K562 (cell line): ENCODE measurements at regions not wholly inside any gene's neighbourhood (a gene's known extent, or its start where the extent isn't known, plus 50 kb on each side); places are given as distances from the start of the nearest gene placed in this dataset.

Experiments
- ATAC-seq: fragments of 200-7000 bp; cut with Tn5 transposase; 3 replicates; pipeline ENCODE4 v1.9.1; 2020; ENCODE audit warnings: moderate library complexity
- BruUV-seq: library from RNA; stranded (reverse); fragments of 400-500 nt; replicated peaks from 2 replicates; lab custom pipeline; 2021; lab: Mats Ljungman, UMichigan
- CTCF ChIA-PET: fragments of 300-600 bp; formaldehyde crosslinking; extraction: SDS; loops from one replicate; lab custom pipeline; 2021; ENCODE audit warnings: low intra/inter-chr PET ratio; lab: Yijun Ruan, JAX
- POLR2A ChIA-PET: fragments of 300-600, 350-650 bp; sonication (Branson Sonifier 250); formaldehyde crosslinking; extraction: SDS; loops from one replicate; lab custom pipeline; 2021; ENCODE audit warnings: antibody characterized with exemption, inconsistent platforms; lab: Yijun Ruan, JAX
- DNase-seq, 4 experiments: peaks; one replicate each; pipeline versions ENCODE4 v3.0.0 to v3.0.0-alpha.2; 2011 to 2018; ENCODE audit warnings: low spot score in 3 of 4, mixed read lengths in 3 of 4; ENCODE audit errors: extremely low read depth in 1 of 4
- FAIRE-seq: peaks from 2 replicates; lab custom pipeline; 2011; peaks lifted over from hg19 to GRCh38; lab: Jason Lieb, UNC
- H2AFZ ChIP-seq: 2 replicates; pipeline ENCODE4 v1.6.0; 2011; ENCODE audit warnings: low read depth, low read length, control low read depth, inconsistent platforms
- H3K27ac ChIP-seq: fragments of 200-600 bp; 3 replicates; pipeline ENCODE4 v1.8.0; 2011; ENCODE audit warnings: low read depth, mild to moderate bottlenecking, control low read depth, inconsistent platforms, low read length, moderate library complexity, mixed read lengths; ENCODE audit errors: extremely low read depth
- H3K27me3 ChIP-seq, 2 experiments: fragments of 300-600 bp in 1 of 2; 2 replicates in 1 of 2; 3 replicates in 1 of 2; pipeline versions ENCODE4 v1.6.0 to v1.8.0; 2011; ENCODE audit warnings: inconsistent platforms in 2 of 2, low read length in 2 of 2, mild to moderate bottlenecking in 1 of 2, mixed read lengths in 1 of 2, moderate library complexity in 1 of 2; ENCODE audit not compliant: control insufficient read depth in 2 of 2, insufficient read depth in 2 of 2
- H3K36me3 ChIP-seq: fragments of 300-600 bp; 3 replicates; pipeline ENCODE4 v1.8.0; 2011; ENCODE audit warnings: mild to moderate bottlenecking, low read length, inconsistent platforms; ENCODE audit not compliant: control insufficient read depth, insufficient read depth
- H3K4me1 ChIP-seq, 2 experiments: fragments of 200-600 bp in 1 of 2; replicated peaks in 1 of 2; 2 replicates in 1 of 2; 3 replicates in 1 of 2; pipeline versions ENCODE4 v1.5.1 to v1.8.0; 2011; ENCODE audit warnings: inconsistent platforms in 2 of 2, low read length in 2 of 2, mild to moderate bottlenecking in 1 of 2, mixed read lengths in 1 of 2, moderate library complexity in 1 of 2; ENCODE audit not compliant: control insufficient read depth in 2 of 2, insufficient read depth in 2 of 2
- H3K4me2 ChIP-seq: 2 replicates; pipeline ENCODE4 v1.6.1; 2011; ENCODE audit warnings: low read length, control low read depth, inconsistent platforms, mixed read lengths; ENCODE audit not compliant: insufficient read depth
- H3K4me3 ChIP-seq: fragments of 200-600 bp; sonication (generic), shearing (Covaris generic); 2 replicates; pipeline ENCODE4 v1.5.1; 2016; ENCODE audit warnings: control low read depth, inconsistent platforms
- H3K79me2 ChIP-seq: fragments of 200-600 bp; 3 replicates; pipeline ENCODE4 v1.8.0; 2011; ENCODE audit warnings: low read length, inconsistent platforms; ENCODE audit not compliant: control insufficient read depth, insufficient read depth
- H3K9ac ChIP-seq, 2 experiments: 2 replicates each; pipeline versions ENCODE4 v1.6.0 to v1.6.1; 2011; ENCODE audit warnings: low read depth in 2 of 2, low read length in 2 of 2, control low read depth in 1 of 2, inconsistent platforms in 1 of 2, mild to moderate bottlenecking in 1 of 2, mixed read lengths in 1 of 2; ENCODE audit not compliant: insufficient read depth in 1 of 2
- H3K9me1 ChIP-seq: one replicate; pipeline ENCODE4 v1.6.0; 2011; ENCODE audit warnings: inconsistent platforms, mild to moderate bottlenecking, low read length, moderate library complexity; ENCODE audit not compliant: control insufficient read depth, insufficient read depth
- H3K9me3 ChIP-seq: replicated peaks from 2 replicates; pipeline ENCODE4 v1.5.1; 2011; ENCODE audit warnings: low read depth, low read length, inconsistent platforms; ENCODE audit not compliant: control insufficient read depth, insufficient read depth
- H4K20me1 ChIP-seq: replicated peaks from 2 replicates; pipeline ENCODE4 v1.6.1; 2011; ENCODE audit warnings: low read length, inconsistent platforms, mixed read lengths; ENCODE audit not compliant: control insufficient read depth, insufficient read depth
- CAMTA2 ChIP-seq: fragments of 250-450 bp; sonication (Bioruptor Pico); conservative IDR thresholded peaks from 2 replicates; pipeline ENCODE4 v1.5.1; 2022
- DMBX1 ChIP-seq: fragments of 250-450 bp; sonication (Bioruptor Pico); IDR thresholded peaks from 2 replicates; pipeline ENCODE4 v1.8.0; 2022; ENCODE audit warnings: inconsistent platforms, mild to moderate bottlenecking, moderate library complexity, borderline replicate concordance
- FOXK2 ChIP-seq, 2 experiments: fragments of 450-650 bp; IDR thresholded peaks in 1 of 2; conservative IDR thresholded peaks in 1 of 2; 2 replicates each; pipeline ENCODE4 v1.6.1; 2016; ENCODE audit warnings: low read depth in 2 of 2, mild to moderate bottlenecking in 1 of 2
- SOX6 ChIP-seq: fragments of 450-650 bp; IDR thresholded peaks from 2 replicates; pipeline ENCODE4 v1.6.1; 2014; ENCODE audit warnings: mild to moderate bottlenecking
- SRSF9 ChIP-seq: fragments of 200-400 bp; formaldehyde crosslinking; IDR thresholded peaks from 2 replicates; pipeline ENCODE4 v1.6.1; 2017; ENCODE audit warnings: low read depth, low read length, borderline replicate concordance
- UBTF ChIP-seq, 2 experiments: IDR thresholded peaks; 2 replicates each; pipeline ENCODE4 v1.6.1; 2012; ENCODE audit warnings: improper control_type of control experiment in 2 of 2, low read depth in 2 of 2, low read length in 2 of 2, borderline replicate concordance in 1 of 2
- WGBS: fragments of 100-300 bp; shearing (Covaris generic); methylation state at CpG from one replicate; pipeline ENCODE4 v1.1.6; 2016; ENCODE audit warnings: low coverage, mixed read lengths; ENCODE audit not compliant: insufficient coverage; ENCODE audit errors: missing lambda C conversion rate; 5-methylcytosine and 5-hydroxymethylcytosine counted together
- in situ Hi-C: fragments of 300-500 bp; cut with MboI; formaldehyde crosslinking; loops from 4 replicates; pipeline ENCODE4 v1.15.0; 2018; ENCODE audit warnings: inconsistent platforms, mixed read lengths
- intact Hi-C: fragments of 100-400 bp; cut with micrococcal nuclease; formaldehyde crosslinking; loops from 2 replicates; pipeline ENCODE4 v1.14.2; 2022
- TF ChIP-seq, protein P1 (sequence below): IDR thresholded peaks from 2 replicates; pipeline ENCODE4 v1.6.1; 2016; ENCODE audit warnings: missing genetic modification characterization, missing compliant biosample characterization

- H2AFZ ChIP-seq = no peak overlapping the region
- no peaks in the 10 kb centered on the region for H3K79me2 ChIP-seq
- H3K4me1 ChIP-seq = no peaks in the 10 kb centered on the region; a peak in 1 of 5 replicates
- H3K4me3 ChIP-seq = no peak overlapping the region
- no peaks in the 10 kb centered on the region for H3K9me1 ChIP-seq
- H3K9ac ChIP-seq = no peak overlapping the region
- in situ Hi-C loops = no loop called here
- H3K36me3 ChIP-seq = no peaks in the 10 kb centered on the region
- ChIA-PET POLR2A (no interaction called here), CTCF (no interaction called here)
- H3K27ac ChIP-seq = no peak overlapping the region
- WGBS = 0% methylated on average over 6 of the region's 6 CpGs
- TF ChIP-seq SOX6 (no peak), SRSF9 (no peak), DMBX1 (CRISPR knock-in tag) (no peak), CAMTA2 (CRISPR knock-in tag) (no peak), UBTF (IDR thresholded peaks at IDR 0.05; ENCODE audit: borderline replicate concordance in 1 of 2, low read depth in 2 of 2, low read length in 2 of 2) (no peak), FOXK2 (conservative IDR thresholded peaks at IDR 0.05 in 1 of 2, IDR thresholded peaks at IDR 0.05 in 1 of 2; ENCODE audit: low read depth in 2 of 2) (no peak)
- TF ChIP-seq, protein P1, sequence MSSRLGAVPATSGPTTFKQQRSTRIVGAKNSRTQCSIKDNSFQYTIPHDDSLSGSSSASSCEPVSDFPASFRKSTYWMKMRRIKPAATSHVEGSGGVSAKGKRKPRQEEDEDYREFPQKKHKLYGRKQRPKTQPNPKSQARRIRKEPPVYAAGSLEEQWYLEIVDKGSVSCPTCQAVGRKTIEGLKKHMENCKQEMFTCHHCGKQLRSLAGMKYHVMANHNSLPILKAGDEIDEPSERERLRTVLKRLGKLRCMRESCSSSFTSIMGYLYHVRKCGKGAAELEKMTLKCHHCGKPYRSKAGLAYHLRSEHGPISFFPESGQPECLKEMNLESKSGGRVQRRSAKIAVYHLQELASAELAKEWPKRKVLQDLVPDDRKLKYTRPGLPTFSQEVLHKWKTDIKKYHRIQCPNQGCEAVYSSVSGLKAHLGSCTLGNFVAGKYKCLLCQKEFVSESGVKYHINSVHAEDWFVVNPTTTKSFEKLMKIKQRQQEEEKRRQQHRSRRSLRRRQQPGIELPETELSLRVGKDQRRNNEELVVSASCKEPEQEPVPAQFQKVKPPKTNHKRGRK (tag) = no peak
- no peak for DNase-seq
- H3K4me2 ChIP-seq = no peak overlapping the region
- no TSS peak for BruUV-seq
- H4K20me1 ChIP-seq = no peaks in the 10 kb centered on the region
- H3K27me3 ChIP-seq = no peaks in the 10 kb centered on the region
- intact Hi-C loops = no loop called here
- no peak for FAIRE-seq
- ATAC-seq = no peak
- H3K9me3 ChIP-seq = no peaks in the 10 kb centered on the region
These were observed 588.9 kb downstream of the KCTD12 start for GRCh38 chr13:76297331-76297730.
